T47D (cell line): ENCODE measurements at regions not wholly inside any gene's neighbourhood (a gene's known extent, or its start where the extent isn't known, plus 50 kb on each side); places are given as distances from the start of the nearest gene placed in this dataset.

ENCODE experiments used
- DNase-seq, 2 experiments: peaks; one replicate each; pipeline versions ENCODE4 v3.0.0 to v3.0.0-alpha.2; 2011 to 2012; ENCODE audit warnings: low read depth in 1 of 2, low spot score in 1 of 2
- JUND ChIP-seq: IDR thresholded peaks from 2 replicates; pipeline ENCODE4 v1.6.1; 2012; ENCODE audit warnings: low read depth
- in situ Hi-C: cut with HindIII; loops from 2 replicates; pipeline ENCODE4 v1.10.0; 2016; ENCODE audit warnings: low sequenced_read_pairs, low pct_unique_long_range_greater_than_20kb

GRCh38 chr5:77852514-77853352 is 76.6 kb upstream of the TBCA start:
- no peak for TF ChIP-seq JUND
- DNase-seq = no peak
- in situ Hi-C loops = no loop called here

GRCh38 chr5:77852068-77852513 is 76.0 kb upstream of the TBCA start:
- no peak for DNase-seq
- no peak for TF ChIP-seq JUND
- in situ Hi-C loops = no loop called here

- TF ChIP-seq JUND = no peak
- DNase-seq = no peak
- in situ Hi-C loops = no loop called here
Observed at GRCh38 chr5:77851176-77852067, 75.3 kb upstream of the TBCA start.

- TF ChIP-seq JUND = no peak
- DNase-seq = no peak
- in situ Hi-C loops = no loop called here
Observed at GRCh38 chr5:77850536-77851175, 74.5 kb upstream of the TBCA start.

- no peak for TF ChIP-seq JUND
Observed at GRCh38 chr5:77849308-77849900, 73.3 kb upstream of the TBCA start.

GRCh38 chr5:77847814-77848290 is 71.7 kb upstream of the TBCA start:
- TF ChIP-seq JUND = no peak
- no peak for DNase-seq
- in situ Hi-C loops = no loop called here

More at GRCh38 chr5:77849308-77849900, 73.3 kb upstream of the TBCA start:
- DNase-seq = no peak
- in situ Hi-C loops = no loop called here

GRCh38 chr5:77847129-77847460 is 71.0 kb upstream of the TBCA start:
- no peak for DNase-seq
- in situ Hi-C loops = no loop called here

GRCh38 chr5:77846422-77847128 is 70.4 kb upstream of the TBCA start:
- in situ Hi-C loops = no loop called here
- TF ChIP-seq JUND = no peak
- no peak for DNase-seq

More at GRCh38 chr5:77847129-77847460, 71.0 kb upstream of the TBCA start:
- no peak for TF ChIP-seq JUND

GRCh38 chr5:77845324-77845646 is 69.1 kb upstream of the TBCA start:
- no peak for TF ChIP-seq JUND
- no peak for DNase-seq
- in situ Hi-C loops = no loop called here

- in situ Hi-C loops = no loop called here
- DNase-seq = no peak
- TF ChIP-seq JUND = no peak
Observed at GRCh38 chr5:77844623-77845323, 68.6 kb upstream of the TBCA start.

- in situ Hi-C loops = no loop called here
- no peak for TF ChIP-seq JUND
- no peak for DNase-seq
Observed at GRCh38 chr5:77844373-77844622, 68.2 kb upstream of the TBCA start.
